Hepatocyte (in vitro differentiated cells): ENCODE measurements at regions not wholly inside any gene's neighbourhood (a gene's known extent, or its start where the extent isn't known, plus 50 kb on each side); places are given as distances from the start of the nearest gene placed in this dataset.
"Not testable (repeated sequence)": the region's sequence is repeated elsewhere in the genome, so short reads cannot be mapped to it uniquely, and the experiment has no call there.

Experiments used
- DNase-seq: peaks from one replicate; pipeline ENCODE4 v3.0.0-alpha.2; 2016; ENCODE audit warnings: low spot score
- H2AFZ ChIP-seq: fragments of 200-600 bp; sonication (generic); 2 replicates; pipeline ENCODE4 v1.6.0; 2016; ENCODE audit warnings: antibody characterized with exemption, mild to moderate bottlenecking
- H3K27ac ChIP-seq: fragments of 200-600 bp; sonication (generic); 2 replicates; pipeline ENCODE4 v1.5.1; 2016; ENCODE audit warnings: mild to moderate bottlenecking
- H3K27me3 ChIP-seq: fragments of 200-600 bp; sonication (generic); 2 replicates; pipeline ENCODE4 v1.6.1; 2016
- H3K36me3 ChIP-seq: fragments of 200-600 bp; sonication (generic); replicated peaks from 2 replicates; pipeline ENCODE4 v1.5.1; 2016; ENCODE audit warnings: low read depth; ENCODE audit not compliant: insufficient read depth
- H3K4me1 ChIP-seq: fragments of 200-600 bp; sonication (generic); 2 replicates; pipeline ENCODE4 v1.5.1; 2016; ENCODE audit warnings: mild to moderate bottlenecking, moderate library complexity; ENCODE audit not compliant: insufficient read depth
- H3K4me2 ChIP-seq: fragments of 200-600 bp; sonication (generic); 2 replicates; pipeline ENCODE4 v1.6.0; 2016
- H3K4me3 ChIP-seq: fragments of 200-600 bp; sonication (generic); 2 replicates; pipeline ENCODE4 v1.5.1; 2016; ENCODE audit warnings: mild to moderate bottlenecking
- H3K79me2 ChIP-seq: fragments of 200-600 bp; sonication (generic); 2 replicates; pipeline ENCODE4 v1.6.0; 2017; ENCODE audit warnings: mild to moderate bottlenecking
- H3K9me2 ChIP-seq: fragments of 200-600 bp; sonication (generic); replicated peaks from 2 replicates; pipeline ENCODE4 v1.6.0; 2017; ENCODE audit warnings: mild to moderate bottlenecking; ENCODE audit not compliant: insufficient read depth
- H3K9me3 ChIP-seq: fragments of 200-600 bp; sonication (generic); 2 replicates; pipeline ENCODE4 v1.5.1; 2016; ENCODE audit warnings: low read depth, mild to moderate bottlenecking
- H4K20me1 ChIP-seq: fragments of 200-600 bp; sonication (generic); 2 replicates; pipeline ENCODE4 v1.6.0; 2016; ENCODE audit warnings: mild to moderate bottlenecking; ENCODE audit not compliant: insufficient read depth, poor library complexity, severe bottlenecking
- CTCF ChIP-seq: fragments of 200-600 bp; sonication (generic); IDR thresholded peaks from 2 replicates; pipeline ENCODE4 v1.5.1; 2016; ENCODE audit warnings: antibody characterized with exemption, mild to moderate bottlenecking; ENCODE audit not compliant: poor library complexity
- EZH2 ChIP-seq: fragments of 200-600 bp; sonication (generic); IDR thresholded peaks from 2 replicates; pipeline ENCODE4 v1.6.1; 2016; ENCODE audit warnings: antibody characterized with exemption, mild to moderate bottlenecking, borderline replicate concordance
- EZH2phosphoT487 ChIP-seq: fragments of 200-600 bp; sonication (generic); IDR thresholded peaks from one replicate; pipeline ENCODE4 v1.6.1; 2018; ENCODE audit warnings: antibody characterized with exemption, mild to moderate bottlenecking, low read depth, moderate library complexity; ENCODE audit not compliant: unreplicated experiment, severe bottlenecking
- WGBS: methylation state at CpG from one replicate; pipeline ENCODE4 v1.1.6; 2016; ENCODE audit warnings: low lambda C conversion rate; ENCODE audit errors: missing lambda C conversion rate; 5-methylcytosine and 5-hydroxymethylcytosine counted together

- no peaks in the 10 kb centered on the region for H3K4me1 ChIP-seq
- no peaks in the 10 kb centered on the region for H3K36me3 ChIP-seq
- WGBS: 71% methylated on average over 3 of the region's 3 CpGs
- TF ChIP-seq EZH2: no peak
- TF ChIP-seq EZH2phosphoT487: no peak
- no peak for TF ChIP-seq CTCF
- DNase-seq: no peak
- H3K9me3 ChIP-seq: no peaks in the 10 kb centered on the region
- H3K27me3 ChIP-seq: no peaks in the 10 kb centered on the region
- no peaks in the 10 kb centered on the region for H3K79me2 ChIP-seq
- H3K4me3 ChIP-seq: no peak overlapping the region
- no peak overlapping the region for H2AFZ ChIP-seq
- no peaks in the 10 kb centered on the region for H4K20me1 ChIP-seq
- H3K4me2 ChIP-seq: no peak overlapping the region
- H3K9me2 ChIP-seq: no peaks in the 10 kb centered on the region
- no peak overlapping the region for H3K27ac ChIP-seq
Observed at GRCh38 chr13:79185580-79185979, 220.5 kb downstream of the RBM26 start.

GRCh38 chr13:79183231-79183630 is 222.8 kb downstream of the RBM26 start:
- H3K36me3 ChIP-seq: no peaks in the 10 kb centered on the region
- no peaks in the 10 kb centered on the region for H3K9me3 ChIP-seq
- no peak overlapping the region for H3K4me2 ChIP-seq
- no peak for DNase-seq
- H3K27ac ChIP-seq: no peak overlapping the region
- H3K4me1 ChIP-seq: no peaks in the 10 kb centered on the region
- WGBS: 100% methylated on average over 2 of the region's 2 CpGs
- no peak overlapping the region for H2AFZ ChIP-seq
- no peaks in the 10 kb centered on the region for H3K79me2 ChIP-seq
- no peaks in the 10 kb centered on the region for H3K9me2 ChIP-seq
- H3K4me3 ChIP-seq: no peak overlapping the region
- no peaks in the 10 kb centered on the region for H3K27me3 ChIP-seq
- H4K20me1 ChIP-seq: no peaks in the 10 kb centered on the region
- TF ChIP-seq EZH2phosphoT487 (no peak), EZH2 (no peak), CTCF (no peak)

GRCh38 chr13:79173691-79174090 is 232.4 kb downstream of the RBM26 start:
- not testable (repeated sequence) for H4K20me1 ChIP-seq, H3K9me2 ChIP-seq, H3K27ac ChIP-seq, H2AFZ ChIP-seq, DNase-seq, H3K4me3 ChIP-seq, H3K27me3 ChIP-seq, H3K4me2 ChIP-seq, H3K9me3 ChIP-seq, H3K79me2 ChIP-seq, H3K36me3 ChIP-seq, H3K4me1 ChIP-seq

GRCh38 chr13:79172924-79173323 is 233.1 kb downstream of the RBM26 start:
- H3K4me1 ChIP-seq, H3K79me2 ChIP-seq, H3K9me3 ChIP-seq, H3K27me3 ChIP-seq, H3K27ac ChIP-seq, H4K20me1 ChIP-seq, H3K4me3 ChIP-seq, H3K9me2 ChIP-seq, H3K4me2 ChIP-seq, H2AFZ ChIP-seq, DNase-seq, H3K36me3 ChIP-seq: not testable (repeated sequence)
